Endodermal cell (in vitro differentiated cells): ENCODE measurements at regions not wholly inside any gene's neighbourhood (a gene's known extent, or its start where the extent isn't known, plus 50 kb on each side); places are given as distances from the start of the nearest gene placed in this dataset.

Experiments
- DNase-seq: peaks from one replicate; pipeline ENCODE4 v3.0.0-alpha.2; 2017
- H3K27ac ChIP-seq: 2 replicates; pipeline ENCODE4 v1.5.1; 2013; ENCODE audit warnings: mild to moderate bottlenecking, low read depth, low read length, moderate library complexity
- H3K27me3 ChIP-seq: 2 replicates; pipeline ENCODE4 v1.6.1; 2013; ENCODE audit warnings: mild to moderate bottlenecking, low read length, moderate library complexity; ENCODE audit not compliant: insufficient read depth, control insufficient read depth, poor library complexity, severe bottlenecking
- H3K36me3 ChIP-seq: 2 replicates; pipeline ENCODE4 v1.7.0; 2013; ENCODE audit warnings: mild to moderate bottlenecking, low read length, moderate library complexity; ENCODE audit not compliant: control insufficient read depth, insufficient read depth
- H3K4me1 ChIP-seq: one replicate; pipeline ENCODE4 v1.7.0; 2013; ENCODE audit warnings: low read length; ENCODE audit not compliant: control insufficient read depth, insufficient read depth
- H3K4me3 ChIP-seq: 2 replicates; pipeline ENCODE4 v1.5.1; 2013; ENCODE audit warnings: mild to moderate bottlenecking, low read length, moderate library complexity
- H3K9ac ChIP-seq: 2 replicates; pipeline ENCODE4 v1.6.1; 2013; ENCODE audit warnings: mild to moderate bottlenecking, low read length, moderate library complexity; ENCODE audit not compliant: poor library complexity, severe bottlenecking; ENCODE audit errors: extremely low read depth
- H3K9me3 ChIP-seq: 2 replicates; pipeline ENCODE4 v1.6.1; 2013; ENCODE audit warnings: mild to moderate bottlenecking, low read length, moderate library complexity; ENCODE audit not compliant: control insufficient read depth
- H3K27ac Mint-ChIP-seq: 2 replicates; pipeline ENCODE4 v1.8.0; 2020; ENCODE audit warnings: mixed read lengths
- H3K27me3 Mint-ChIP-seq: 2 replicates; pipeline ENCODE4 v1.8.0; 2021; ENCODE audit warnings: mild to moderate bottlenecking, mixed read lengths; ENCODE audit not compliant: insufficient read depth
- H3K36me3 Mint-ChIP-seq: 2 replicates; pipeline ENCODE4 v1.8.0; 2020; ENCODE audit warnings: low read depth, mixed read lengths
- H3K4me1 Mint-ChIP-seq: 2 replicates; pipeline ENCODE4 v1.8.0; 2020; ENCODE audit warnings: mixed read lengths
- H3K4me3 Mint-ChIP-seq: 2 replicates; pipeline ENCODE4 v1.8.0; 2020; ENCODE audit warnings: mild to moderate bottlenecking, moderate library complexity, mixed read lengths
- H3K9me3 Mint-ChIP-seq: 2 replicates; pipeline ENCODE4 v1.8.0; 2020; ENCODE audit warnings: mild to moderate bottlenecking, mixed read lengths
- WGBS, 2 experiments: methylation state at CpG; one replicate each; pipeline versions ENCODE4 v1.1.5 to v1.1.7; 2013; ENCODE audit warnings: missing lambda C conversion rate in 2 of 2, mixed read lengths in 1 of 2; ENCODE audit not compliant: insufficient coverage in 1 of 2, insufficient read length in 1 of 2; 5-methylcytosine and 5-hydroxymethylcytosine counted together
- TF ChIP-seq, protein P1 (sequence below): fragments of 200-600 bp; sonication (generic); conservative IDR thresholded peaks from 2 replicates; pipeline ENCODE4 v1.5.0; 2021; ENCODE audit warnings: antibody characterized with exemption, mild to moderate bottlenecking

- 85 to 100% methylated on average over 2 to 5 of the region's 5 CpGs for WGBS, 2 experiments
- H3K27ac Mint-ChIP-seq: no peak overlapping the region
- TF ChIP-seq, protein P1, sequence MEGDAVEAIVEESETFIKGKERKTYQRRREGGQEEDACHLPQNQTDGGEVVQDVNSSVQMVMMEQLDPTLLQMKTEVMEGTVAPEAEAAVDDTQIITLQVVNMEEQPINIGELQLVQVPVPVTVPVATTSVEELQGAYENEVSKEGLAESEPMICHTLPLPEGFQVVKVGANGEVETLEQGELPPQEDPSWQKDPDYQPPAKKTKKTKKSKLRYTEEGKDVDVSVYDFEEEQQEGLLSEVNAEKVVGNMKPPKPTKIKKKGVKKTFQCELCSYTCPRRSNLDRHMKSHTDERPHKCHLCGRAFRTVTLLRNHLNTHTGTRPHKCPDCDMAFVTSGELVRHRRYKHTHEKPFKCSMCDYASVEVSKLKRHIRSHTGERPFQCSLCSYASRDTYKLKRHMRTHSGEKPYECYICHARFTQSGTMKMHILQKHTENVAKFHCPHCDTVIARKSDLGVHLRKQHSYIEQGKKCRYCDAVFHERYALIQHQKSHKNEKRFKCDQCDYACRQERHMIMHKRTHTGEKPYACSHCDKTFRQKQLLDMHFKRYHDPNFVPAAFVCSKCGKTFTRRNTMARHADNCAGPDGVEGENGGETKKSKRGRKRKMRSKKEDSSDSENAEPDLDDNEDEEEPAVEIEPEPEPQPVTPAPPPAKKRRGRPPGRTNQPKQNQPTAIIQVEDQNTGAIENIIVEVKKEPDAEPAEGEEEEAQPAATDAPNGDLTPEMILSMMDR: no peak
- Histone ChIP-seq H3K9me3 (peaks cover 5% of the 10 kb centered on the region), H3K9ac (no peak overlapping the region), H3K36me3 (no peaks in the 10 kb centered on the region), H3K27me3 (no peaks in the 10 kb centered on the region), H3K27ac (no peak overlapping the region), H3K4me3 (no peak overlapping the region), H3K4me1 (no peaks in the 10 kb centered on the region)
- no peaks in the 10 kb centered on the region for H3K27me3 Mint-ChIP-seq
- DNase-seq: no peak
- H3K4me3 Mint-ChIP-seq: no peak overlapping the region
- H3K36me3 Mint-ChIP-seq: peaks cover 2% of the 10 kb centered on the region
- peaks cover 14% of the 10 kb centered on the region for H3K9me3 Mint-ChIP-seq
- H3K4me1 Mint-ChIP-seq: no peaks in the 10 kb centered on the region
These were observed 100.9 kb upstream of the IGFBP7 start for GRCh38 chr4:57211131-57211530.

GRCh38 chr4:57206172-57206571, 96.0 kb upstream of the IGFBP7 start:
- H3K4me3 Mint-ChIP-seq: no peak overlapping the region
- no peaks in the 10 kb centered on the region for H3K4me1 Mint-ChIP-seq
- Histone ChIP-seq H3K9ac (no peak overlapping the region), H3K36me3 (no peaks in the 10 kb centered on the region), H3K27ac (no peak overlapping the region), H3K9me3 (no peaks in the 10 kb centered on the region), H3K27me3 (no peaks in the 10 kb centered on the region), H3K4me3 (no peak overlapping the region), H3K4me1 (no peaks in the 10 kb centered on the region)
- H3K27me3 Mint-ChIP-seq: no peaks in the 10 kb centered on the region
- no peak overlapping the region for H3K27ac Mint-ChIP-seq
- 68 to 78% methylated on average over 2 of the region's 2 CpGs for WGBS, 2 experiments
- H3K9me3 Mint-ChIP-seq: peaks cover 7% of the 10 kb centered on the region
- TF ChIP-seq, protein P1: no peak
- DNase-seq: no peak
- peaks cover 2% of the 10 kb centered on the region for H3K36me3 Mint-ChIP-seq

DNA sequence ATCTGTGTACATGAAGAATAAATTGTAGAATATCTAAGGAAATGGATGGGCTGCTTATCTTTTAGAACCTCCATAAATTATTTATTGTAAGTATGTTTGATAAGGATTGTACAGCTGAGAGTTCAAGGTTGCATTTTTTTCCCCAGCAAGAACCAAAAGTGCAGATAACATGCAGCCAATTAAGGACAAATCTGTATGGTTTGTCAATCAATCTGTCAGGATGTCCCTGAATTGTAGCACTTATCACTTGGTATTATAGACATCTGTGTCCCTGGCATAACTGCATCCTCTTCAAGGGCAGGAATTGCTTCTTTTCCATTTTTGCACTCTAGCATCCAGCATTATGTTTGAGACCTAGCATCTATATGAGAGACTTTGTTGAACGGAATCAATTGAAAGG, 95.4 kb upstream of the IGFBP7 start:
- no peak for DNase-seq
- no peaks in the 10 kb centered on the region for H3K9me3 ChIP-seq
- WGBS, 2 experiments: 68 to 75% methylated on average over 1 of the region's 1 CpG
- H3K27ac ChIP-seq: no peak overlapping the region
- no peak overlapping the region for H3K4me3 ChIP-seq
- TF ChIP-seq, protein P1: no peak
- no peaks in the 10 kb centered on the region for H3K27me3 ChIP-seq
- Mint-ChIP-seq H3K4me1 (no peaks in the 10 kb centered on the region), H3K36me3 (no peaks in the 10 kb centered on the region), H3K9me3 (peaks cover 1% of the 10 kb centered on the region), H3K27ac (no peak overlapping the region), H3K27me3 (no peaks in the 10 kb centered on the region), H3K4me3 (no peak overlapping the region)
- H3K4me1 ChIP-seq: no peaks in the 10 kb centered on the region
- H3K9ac ChIP-seq: no peak overlapping the region
- H3K36me3 ChIP-seq: no peaks in the 10 kb centered on the region
